ENCODE measurements at regions not wholly inside any gene's neighbourhood (a gene's known extent, or its start where the extent isn't known, plus 50 kb on each side); places are given as distances from the start of the nearest gene placed in this dataset.

- no peaks in the 10 kb centered on the region for H3K4me1 Mint-ChIP-seq (ENCODE audit: low read depth)
- no peaks in the 10 kb centered on the region for H3K27me3 Mint-ChIP-seq
- no peak for ATAC-seq (ENCODE audit: poor library complexity)
- no peaks in the 10 kb centered on the region for H3K9me3 Mint-ChIP-seq
- no peak overlapping the region for H3K4me3 Mint-ChIP-seq
- H3K27me3 ChIP-seq (ENCODE audit: control insufficient read depth in 1 of 2, insufficient read depth in 2 of 2, low read length in 2 of 2), result no peaks in the 10 kb centered on the region
- ChIA-PET CTCF (no interaction called here), POLR2A (no interaction called here)
- H3K36me3 ChIP-seq (ENCODE audit: insufficient read depth, low read length), result no peaks in the 10 kb centered on the region
- H3K27ac ChIP-seq (ENCODE audit: low read depth in 1 of 2, low read length in 2 of 2), result no peak overlapping the region
- no peak overlapping the region for H3K27ac Mint-ChIP-seq
- H3K4me1 ChIP-seq (ENCODE audit: insufficient read depth, low read length), result no peaks in the 10 kb centered on the region
- H3K4me3 ChIP-seq (ENCODE audit: low read length), result no peak overlapping the region
- DNase-seq, result no peak
- no peaks in the 10 kb centered on the region for H3K9me3 ChIP-seq (ENCODE audit: control insufficient read depth in 1 of 2, insufficient read depth in 1 of 2, low read length in 2 of 2)
- no peaks in the 10 kb centered on the region for H3K36me3 Mint-ChIP-seq (ENCODE audit: low read depth)
- no peak for TF ChIP-seq CTCF (IDR thresholded peaks at IDR 0.05)
- intact Hi-C loops (cut with DNase I, micrococcal nuclease), result no loop called here
Observed at GRCh38 chr4:23120374-23120773, 427.6 kb downstream of the GBA3 start.

- no peaks in the 10 kb centered on the region for H3K36me3 Mint-ChIP-seq (ENCODE audit: low read depth)
- H3K4me1 Mint-ChIP-seq (ENCODE audit: low read depth), result no peaks in the 10 kb centered on the region
- no peak overlapping the region for H3K4me3 Mint-ChIP-seq
- H3K27me3 ChIP-seq (ENCODE audit: control insufficient read depth in 1 of 2, insufficient read depth in 2 of 2, low read length in 2 of 2), result no peaks in the 10 kb centered on the region
- ATAC-seq (ENCODE audit: poor library complexity), result no peak
- no peaks in the 10 kb centered on the region for H3K36me3 ChIP-seq (ENCODE audit: insufficient read depth, low read length)
- no peaks in the 10 kb centered on the region for H3K9me3 Mint-ChIP-seq
- H3K9me3 ChIP-seq (ENCODE audit: control insufficient read depth in 1 of 2, insufficient read depth in 1 of 2, low read length in 2 of 2), result no peaks in the 10 kb centered on the region
- POLR2A ChIA-PET, result no interaction called here
- H3K4me3 ChIP-seq (ENCODE audit: low read length), result no peak overlapping the region
- CTCF ChIA-PET, result no interaction called here
- H3K27ac ChIP-seq (ENCODE audit: low read depth in 1 of 2, low read length in 2 of 2), result no peak overlapping the region
- H3K4me1 ChIP-seq (ENCODE audit: insufficient read depth, low read length), result no peaks in the 10 kb centered on the region
- no peaks in the 10 kb centered on the region for H3K27me3 Mint-ChIP-seq
- intact Hi-C loops (cut with DNase I, micrococcal nuclease), result no loop called here
- no peak overlapping the region for H3K27ac Mint-ChIP-seq
- TF ChIP-seq CTCF (IDR thresholded peaks at IDR 0.05), result no peak
- DNase-seq, result no peak
Observed at GRCh38 chr4:23117826-23118225, 425.1 kb downstream of the GBA3 start.

- no peak for DNase-seq
- CTCF ChIA-PET, result no interaction called here
- Mint-ChIP-seq H3K4me1 (ENCODE audit: low read depth) (no peaks in the 10 kb centered on the region), H3K36me3 (ENCODE audit: low read depth) (no peaks in the 10 kb centered on the region), H3K9me3 (no peaks in the 10 kb centered on the region), H3K27me3 (no peaks in the 10 kb centered on the region), H3K4me3 (no peak overlapping the region), H3K27ac (no peak overlapping the region)
- Histone ChIP-seq H3K9me3 (ENCODE audit: control insufficient read depth in 1 of 2, insufficient read depth in 1 of 2, low read length in 2 of 2) (no peaks in the 10 kb centered on the region), H3K27me3 (ENCODE audit: control insufficient read depth in 1 of 2, insufficient read depth in 2 of 2, low read length in 2 of 2) (no peaks in the 10 kb centered on the region), H3K27ac (ENCODE audit: low read depth in 1 of 2, low read length in 2 of 2) (no peak overlapping the region), H3K4me3 (ENCODE audit: low read length) (no peak overlapping the region), H3K36me3 (ENCODE audit: insufficient read depth, low read length) (no peaks in the 10 kb centered on the region), H3K4me1 (ENCODE audit: insufficient read depth, low read length) (no peaks in the 10 kb centered on the region)
- intact Hi-C loops (cut with DNase I, micrococcal nuclease), result no loop called here
- TF ChIP-seq CTCF (IDR thresholded peaks at IDR 0.05), result no peak
- POLR2A ChIA-PET, result no interaction called here
- ATAC-seq (ENCODE audit: poor library complexity), result no peak
Observed at GRCh38 chr4:23114538-23114937, 421.8 kb downstream of the GBA3 start.

Measured in CD4-positive, alpha-beta T cell (primary cell).